GM12878 (cell line): ENCODE measurements at regions not wholly inside any gene's neighbourhood (a gene's known extent, or its start where the extent isn't known, plus 50 kb on each side); places are given as distances from the start of the nearest gene placed in this dataset.

ENCODE experiments used
- ATAC-seq: fragments of 200-7000 bp; cut with Tn5 transposase; 3 replicates; pipeline ENCODE4 v1.9.1; 2020; ENCODE audit warnings: mild to moderate bottlenecking, moderate library complexity
- BruUV-seq: library from RNA; stranded (reverse); fragments of 400-500 nt; replicated peaks from 2 replicates; lab custom pipeline; 2021; lab: Mats Ljungman, UMichigan
- CTCF ChIA-PET: fragments of 300-600 bp; sonication (Branson Sonifier 250); formaldehyde crosslinking; extraction: SDS; loops from one replicate; lab custom pipeline; 2021; ENCODE audit warnings: inconsistent platforms; lab: Yijun Ruan, JAX
- POLR2A ChIA-PET: fragments of 350-600 bp; formaldehyde crosslinking; extraction: SDS; loops from one replicate; lab custom pipeline; 2021; ENCODE audit warnings: inconsistent platforms; lab: Charles Lee
- RAD21 ChIA-PET: fragments of 300-600 bp; sonication (Branson Sonifier 250); formaldehyde crosslinking; loops from one replicate; lab custom pipeline; 2023; ENCODE audit warnings: antibody characterized with exemption; ENCODE audit not compliant: unreplicated experiment; lab: Charles Lee
- SMC1A ChIA-PET: fragments of 300-600 bp; sonication (Branson Sonifier 250); formaldehyde crosslinking; loops from one replicate; lab custom pipeline; 2023; ENCODE audit not compliant: unreplicated experiment, uncharacterized antibody; lab: Charles Lee
- DNase-seq: peaks from one replicate; pipeline ENCODE4 v3.0.0-alpha.2; 2011; ENCODE audit warnings: low read depth, low spot score
- FAIRE-seq: peaks from 3 replicates; lab custom pipeline; 2011; peaks lifted over from hg19 to GRCh38; lab: Jason Lieb, UNC
- H2AFZ ChIP-seq: 2 replicates; pipeline ENCODE4 v1.6.0; 2011; ENCODE audit warnings: low read depth, low read length, control low read depth; ENCODE audit not compliant: control insufficient read depth
- H3K27ac ChIP-seq: 2 replicates; pipeline ENCODE4 v1.5.1; 2011; ENCODE audit warnings: control low read depth; ENCODE audit not compliant: control insufficient read depth, insufficient read depth
- H3K27me3 ChIP-seq, 2 experiments: replicated peaks in 1 of 2; 2 replicates each; pipeline versions ENCODE4 v1.6.0 to v1.6.1; 2011; ENCODE audit warnings: low read length in 1 of 2; ENCODE audit not compliant: control insufficient read depth in 2 of 2, insufficient read depth in 2 of 2
- H3K36me3 ChIP-seq, 2 experiments: 2 replicates each; pipeline ENCODE4 v1.5.1; 2011; ENCODE audit warnings: low read length in 1 of 2; ENCODE audit not compliant: control insufficient read depth in 2 of 2, insufficient read depth in 2 of 2
- H3K4me1 ChIP-seq: 2 replicates; pipeline ENCODE4 v1.6.1; 2011; ENCODE audit warnings: mild to moderate bottlenecking, low read length, moderate library complexity, mixed read lengths; ENCODE audit not compliant: control insufficient read depth, insufficient read depth
- H3K4me2 ChIP-seq: 2 replicates; pipeline ENCODE4 v1.6.0; 2011; ENCODE audit warnings: control low read depth; ENCODE audit not compliant: control insufficient read depth, insufficient read depth
- H3K4me3 ChIP-seq: fragments of 200-600 bp; sonication (generic); 2 replicates; pipeline ENCODE4 v1.5.1; 2016
- H3K79me2 ChIP-seq: 2 replicates; pipeline ENCODE4 v1.6.0; 2011; ENCODE audit warnings: low read length; ENCODE audit not compliant: control insufficient read depth, insufficient read depth
- H3K9ac ChIP-seq: 2 replicates; pipeline ENCODE4 v1.8.0; 2011; ENCODE audit warnings: low read length, control low read depth, mixed read lengths; ENCODE audit not compliant: control insufficient read depth, insufficient read depth
- H3K9me3 ChIP-seq: replicated peaks from 3 replicates; pipeline ENCODE4 v1.5.1; 2011; ENCODE audit warnings: mild to moderate bottlenecking, low read length; ENCODE audit not compliant: control insufficient read depth, insufficient read depth
- H4K20me1 ChIP-seq: 2 replicates; pipeline ENCODE4 v1.6.0; 2011; ENCODE audit not compliant: control insufficient read depth, insufficient read depth
- BCL11A ChIP-seq: IDR thresholded peaks from 2 replicates; pipeline ENCODE4 v1.6.1; 2011; ENCODE audit warnings: low read depth, low read length
- LARP7 ChIP-seq: fragments of 450-650 bp; IDR thresholded peaks from 2 replicates; pipeline ENCODE4 v1.6.1; 2017; ENCODE audit warnings: mild to moderate bottlenecking
- NFIC ChIP-seq: IDR thresholded peaks from 2 replicates; pipeline ENCODE4 v1.6.1; 2012; ENCODE audit warnings: low read depth, mild to moderate bottlenecking, inconsistent platforms, low read length, moderate library complexity
- NFYA ChIP-seq: IDR thresholded peaks from 2 replicates; pipeline ENCODE4 v1.6.1; 2011; ENCODE audit warnings: low read depth, mild to moderate bottlenecking, low read length, improper control_type of control experiment, borderline replicate concordance
- PML ChIP-seq: IDR thresholded peaks from 2 replicates; pipeline ENCODE4 v1.6.1; 2012; ENCODE audit warnings: low read length, inconsistent platforms
- POLR2A ChIP-seq: IDR thresholded peaks from 2 replicates; pipeline ENCODE4 v1.6.1; 2011; ENCODE audit warnings: low read depth, mild to moderate bottlenecking, low read length
- SREBF1 ChIP-seq: IDR thresholded peaks from 2 replicates; pipeline ENCODE4 v1.6.1; 2012; ENCODE audit warnings: mild to moderate bottlenecking, low read length
- TCF12 ChIP-seq: IDR thresholded peaks from 2 replicates; pipeline ENCODE4 v1.6.1; 2011; ENCODE audit warnings: low read depth, mild to moderate bottlenecking, low read length
- ZNF217 ChIP-seq: fragments of 450-650 bp; IDR thresholded peaks from 2 replicates; pipeline ENCODE4 v1.6.1; 2017; ENCODE audit warnings: antibody characterized with exemption, mild to moderate bottlenecking
- WGBS: methylation state at CpG from one replicate; pipeline ENCODE4 v1.1.6; 2016; ENCODE audit warnings: low lambda C conversion rate; ENCODE audit not compliant: insufficient replicate concordance, insufficient coverage; ENCODE audit errors: missing lambda C conversion rate; 5-methylcytosine and 5-hydroxymethylcytosine counted together
- in situ Hi-C: fragments of 300-500 bp; cut with MboI; formaldehyde crosslinking; loops from 9 replicates; pipeline ENCODE4 v1.14.3; 2018; ENCODE audit warnings: mixed read lengths
- intact Hi-C: fragments of 100-400 bp; cut with micrococcal nuclease; formaldehyde crosslinking; loops from one replicate; pipeline ENCODE4 v1.14.2; 2022; ENCODE audit not compliant: unreplicated experiment
- TF ChIP-seq, protein P1 (sequence below): fragments of 450-650 bp; IDR thresholded peaks from 2 replicates; pipeline ENCODE4 v1.6.1; 2017; ENCODE audit warnings: mild to moderate bottlenecking
- TF ChIP-seq, protein P2 (sequence below): fragments of 450-650 bp; formaldehyde crosslinking; IDR thresholded peaks from 2 replicates; pipeline ENCODE4 v1.5.0; 2022; ENCODE audit warnings: mild to moderate bottlenecking, missing genetic modification characterization
- TF ChIP-seq, protein P3 (sequence below): IDR thresholded peaks from 2 replicates; pipeline ENCODE4 v1.6.1; 2011; ENCODE audit warnings: mild to moderate bottlenecking, low read depth, low read length, moderate library complexity; ENCODE audit not compliant: insufficient replicate concordance

DNA sequence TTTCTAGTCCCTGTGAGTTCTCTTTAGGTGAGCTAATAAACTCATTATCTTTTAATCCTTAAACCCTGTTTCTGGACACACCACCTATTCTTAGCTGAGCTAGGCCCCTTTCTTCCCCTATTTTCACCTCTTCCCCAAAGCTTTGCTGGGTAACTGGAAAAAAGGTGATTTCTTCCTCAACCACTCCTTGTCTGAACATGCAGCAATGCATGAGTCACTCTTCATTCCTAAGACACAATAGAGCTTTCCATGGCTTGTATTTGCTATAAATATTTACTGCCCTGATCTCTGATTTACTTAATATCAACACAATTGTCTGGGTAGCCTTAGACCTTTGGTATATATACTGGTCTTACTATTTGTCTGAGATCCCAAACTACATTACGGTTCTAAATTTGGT lies 370.9 kb downstream of the KLF5 start:
- no peaks in the 10 kb centered on the region for H3K27me3 ChIP-seq
- DNase-seq, result no peak
- FAIRE-seq, result no peak
- in situ Hi-C loops (no loop called here), intact Hi-C loops (no loop called here)
- no peaks in the 10 kb centered on the region for H3K79me2 ChIP-seq
- no peak overlapping the region for H3K9ac ChIP-seq
- H3K4me3 ChIP-seq, result no peak overlapping the region
- H3K4me2 ChIP-seq, result no peak overlapping the region
- TF ChIP-seq ZNF217 (no peak), SREBF1 (no peak), NFIC (no peak), POLR2A (no peak), PML (no peak)
- TF ChIP-seq, protein P1, sequence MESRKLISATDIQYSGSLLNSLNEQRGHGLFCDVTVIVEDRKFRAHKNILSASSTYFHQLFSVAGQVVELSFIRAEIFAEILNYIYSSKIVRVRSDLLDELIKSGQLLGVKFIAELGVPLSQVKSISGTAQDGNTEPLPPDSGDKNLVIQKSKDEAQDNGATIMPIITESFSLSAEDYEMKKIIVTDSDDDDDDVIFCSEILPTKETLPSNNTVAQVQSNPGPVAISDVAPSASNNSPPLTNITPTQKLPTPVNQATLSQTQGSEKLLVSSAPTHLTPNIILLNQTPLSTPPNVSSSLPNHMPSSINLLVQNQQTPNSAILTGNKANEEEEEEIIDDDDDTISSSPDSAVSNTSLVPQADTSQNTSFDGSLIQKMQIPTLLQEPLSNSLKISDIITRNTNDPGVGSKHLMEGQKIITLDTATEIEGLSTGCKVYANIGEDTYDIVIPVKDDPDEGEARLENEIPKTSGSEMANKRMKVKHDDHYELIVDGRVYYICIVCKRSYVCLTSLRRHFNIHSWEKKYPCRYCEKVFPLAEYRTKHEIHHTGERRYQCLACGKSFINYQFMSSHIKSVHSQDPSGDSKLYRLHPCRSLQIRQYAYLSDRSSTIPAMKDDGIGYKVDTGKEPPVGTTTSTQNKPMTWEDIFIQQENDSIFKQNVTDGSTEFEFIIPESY, result no peak
- TF ChIP-seq, all 136 proteins: peak for 0
- ChIA-PET CTCF (no interaction called here), POLR2A (no interaction called here), SMC1A (interaction anchor here (0.6 kb wide), 1 partner anchor 879 kb away, joined by 3 read pairs; no protein-coding TSS in a partner anchor), RAD21 (no interaction called here)
- Histone ChIP-seq H4K20me1 (no peaks in the 10 kb centered on the region), H2AFZ (no peak overlapping the region), H3K4me1 (no peaks in the 10 kb centered on the region), H3K27ac (no peak overlapping the region), H3K9me3 (no peaks in the 10 kb centered on the region), H3K36me3 (no peaks in the 10 kb centered on the region)
- WGBS, result 23% methylated on average over 1 of the region's 1 CpG
- ATAC-seq, result no peak
- BruUV-seq, result no TSS peak

DNA sequence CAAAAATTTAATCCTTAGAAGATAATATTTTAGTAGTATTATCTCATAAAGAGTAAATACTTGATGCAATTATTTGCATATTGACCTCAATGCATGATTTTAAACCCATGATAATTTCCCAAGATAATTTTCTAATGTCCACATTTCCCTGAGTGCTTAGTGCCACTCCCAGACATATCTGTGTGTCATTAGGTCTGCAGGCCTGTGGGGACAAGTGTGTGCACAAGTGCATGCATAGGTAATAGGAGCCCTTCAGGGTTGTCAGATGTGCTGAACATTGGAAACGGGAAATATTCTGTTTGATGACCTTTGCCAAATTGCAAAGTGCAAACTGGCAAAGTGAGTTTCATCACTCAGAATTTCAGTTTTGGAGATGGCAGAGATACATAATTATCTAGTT lies 369.9 kb downstream of the KLF5 start:
- FAIRE-seq (no peak), ATAC-seq (no peak), DNase-seq (no peak)
- no peaks in the 10 kb centered on the region for H3K27me3 ChIP-seq
- CTCF ChIA-PET, result no interaction called here
- intact Hi-C loops, result no loop called here
- SMC1A ChIA-PET, result no interaction called here
- RAD21 ChIA-PET, result no interaction called here
- H3K4me3 ChIP-seq, result no peak overlapping the region
- H3K4me2 ChIP-seq, result no peak overlapping the region
- in situ Hi-C loops, result no loop called here
- no peaks in the 10 kb centered on the region for H3K79me2 ChIP-seq
- WGBS, result 0% methylated on average over 1 of the region's 1 CpG
- no peak overlapping the region for H2AFZ ChIP-seq
- no peaks in the 10 kb centered on the region for H3K4me1 ChIP-seq
- no peaks in the 10 kb centered on the region for H3K36me3 ChIP-seq
- H3K9me3 ChIP-seq, result no peaks in the 10 kb centered on the region
- BruUV-seq, result no TSS peak
- no peak overlapping the region for H3K9ac ChIP-seq
- H3K27ac ChIP-seq, result no peak overlapping the region
- H4K20me1 ChIP-seq, result no peaks in the 10 kb centered on the region
- POLR2A ChIA-PET, result no interaction called here
- no peak for TF ChIP-seq NFYA
- TF ChIP-seq, protein P2, sequence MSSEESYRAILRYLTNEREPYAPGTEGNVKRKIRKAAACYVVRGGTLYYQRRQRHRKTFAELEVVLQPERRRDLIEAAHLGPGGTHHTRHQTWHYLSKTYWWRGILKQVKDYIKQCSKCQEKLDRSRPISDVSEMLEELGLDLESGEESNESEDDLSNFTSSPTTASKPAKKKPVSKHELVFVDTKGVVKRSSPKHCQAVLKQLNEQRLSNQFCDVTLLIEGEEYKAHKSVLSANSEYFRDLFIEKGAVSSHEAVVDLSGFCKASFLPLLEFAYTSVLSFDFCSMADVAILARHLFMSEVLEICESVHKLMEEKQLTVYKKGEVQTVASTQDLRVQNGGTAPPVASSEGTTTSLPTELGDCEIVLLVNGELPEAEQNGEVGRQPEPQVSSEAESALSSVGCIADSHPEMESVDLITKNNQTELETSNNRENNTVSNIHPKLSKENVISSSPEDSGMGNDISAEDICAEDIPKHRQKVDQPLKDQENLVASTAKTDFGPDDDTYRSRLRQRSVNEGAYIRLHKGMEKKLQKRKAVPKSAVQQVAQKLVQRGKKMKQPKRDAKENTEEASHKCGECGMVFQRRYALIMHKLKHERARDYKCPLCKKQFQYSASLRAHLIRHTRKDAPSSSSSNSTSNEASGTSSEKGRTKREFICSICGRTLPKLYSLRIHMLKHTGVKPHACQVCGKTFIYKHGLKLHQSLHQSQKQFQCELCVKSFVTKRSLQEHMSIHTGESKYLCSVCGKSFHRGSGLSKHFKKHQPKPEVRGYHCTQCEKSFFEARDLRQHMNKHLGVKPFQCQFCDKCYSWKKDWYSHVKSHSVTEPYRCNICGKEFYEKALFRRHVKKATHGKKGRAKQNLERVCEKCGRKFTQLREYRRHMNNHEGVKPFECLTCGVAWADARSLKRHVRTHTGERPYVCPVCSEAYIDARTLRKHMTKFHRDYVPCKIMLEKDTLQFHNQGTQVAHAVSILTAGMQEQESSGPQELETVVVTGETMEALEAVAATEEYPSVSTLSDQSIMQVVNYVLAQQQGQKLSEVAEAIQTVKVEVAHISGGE (CRISPR knock-in tag), result no peak
- no peak for TF ChIP-seq LARP7
- TF ChIP-seq, protein P3, sequence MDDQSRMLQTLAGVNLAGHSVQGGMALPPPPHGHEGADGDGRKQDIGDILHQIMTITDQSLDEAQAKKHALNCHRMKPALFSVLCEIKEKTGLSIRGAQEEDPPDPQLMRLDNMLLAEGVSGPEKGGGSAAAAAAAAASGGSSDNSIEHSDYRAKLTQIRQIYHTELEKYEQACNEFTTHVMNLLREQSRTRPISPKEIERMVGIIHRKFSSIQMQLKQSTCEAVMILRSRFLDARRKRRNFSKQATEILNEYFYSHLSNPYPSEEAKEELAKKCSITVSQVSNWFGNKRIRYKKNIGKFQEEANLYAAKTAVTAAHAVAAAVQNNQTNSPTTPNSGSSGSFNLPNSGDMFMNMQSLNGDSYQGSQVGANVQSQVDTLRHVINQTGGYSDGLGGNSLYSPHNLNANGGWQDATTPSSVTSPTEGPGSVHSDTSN, result no peak
- TF ChIP-seq BCL11A, result no peak
- TF ChIP-seq TCF12, result no peak
